Keratinocyte (primary cell): ENCODE measurements at regions not wholly inside any gene's neighbourhood (a gene's known extent, or its start where the extent isn't known, plus 50 kb on each side); places are given as distances from the start of the nearest gene placed in this dataset.

Experiments
- DNase-seq: peaks from one replicate; pipeline ENCODE4 v3.0.0-alpha.2; 2011; ENCODE audit warnings: low read depth, missing footprints, low spot score
- FAIRE-seq: peaks from 2 replicates; lab custom pipeline; 2011; peaks lifted over from hg19 to GRCh38; lab: Jason Lieb, UNC
- H2AFZ ChIP-seq: 2 replicates; pipeline ENCODE4 v1.6.0; 2012; ENCODE audit warnings: low read length, control low read depth, inconsistent platforms; ENCODE audit not compliant: control insufficient read depth
- H3K27ac ChIP-seq: 2 replicates; pipeline ENCODE4 v1.5.1; 2011; ENCODE audit warnings: low read length; ENCODE audit not compliant: control insufficient read depth, insufficient read depth
- H3K27me3 ChIP-seq: 3 replicates; pipeline ENCODE4 v1.6.0; 2011; ENCODE audit warnings: low read length; ENCODE audit not compliant: control insufficient read depth, insufficient read depth; ENCODE audit errors: extremely low read depth
- H3K36me3 ChIP-seq, 2 experiments: 2 replicates in 1 of 2; 3 replicates in 1 of 2; pipeline ENCODE4 v1.5.1; 2011; ENCODE audit warnings: low read length in 2 of 2, mild to moderate bottlenecking in 1 of 2; ENCODE audit not compliant: control insufficient read depth in 2 of 2, insufficient read depth in 2 of 2; ENCODE audit errors: extremely low read depth in 1 of 2
- H3K4me1 ChIP-seq: 3 replicates; pipeline ENCODE4 v1.5.1; 2011; ENCODE audit warnings: low read length; ENCODE audit not compliant: control insufficient read depth, insufficient read depth; ENCODE audit errors: extremely low read depth
- H3K4me2 ChIP-seq: 3 replicates; pipeline ENCODE4 v1.6.0; 2011; ENCODE audit warnings: low read depth, low read length; ENCODE audit not compliant: control insufficient read depth, insufficient read depth; ENCODE audit errors: extremely low read depth
- H3K4me3 ChIP-seq, 3 experiments: fragments of 200-600 bp in 1 of 3; sonication (generic) in 1 of 3; 2 replicates in 2 of 3; 3 replicates in 1 of 3; pipeline ENCODE4 v1.5.1; 2011 to 2016; ENCODE audit warnings: low read length in 3 of 3, mild to moderate bottlenecking in 3 of 3, control low read depth in 2 of 3, inconsistent platforms in 1 of 3, low read depth in 1 of 3, mixed read lengths in 1 of 3, mixed run types in 1 of 3, moderate library complexity in 1 of 3; ENCODE audit not compliant: control insufficient read depth in 2 of 3, insufficient read depth in 2 of 3; ENCODE audit errors: extremely low read depth in 1 of 3
- H3K79me2 ChIP-seq: 2 replicates; pipeline ENCODE4 v1.6.0; 2012; ENCODE audit warnings: low read length; ENCODE audit not compliant: control insufficient read depth, insufficient read depth
- H3K9ac ChIP-seq: 3 replicates; pipeline ENCODE4 v1.6.0; 2011; ENCODE audit warnings: low read length; ENCODE audit not compliant: control insufficient read depth, insufficient read depth; ENCODE audit errors: extremely low read depth
- H3K9me1 ChIP-seq: 3 replicates; pipeline ENCODE4 v1.6.0; 2011; ENCODE audit warnings: low read length; ENCODE audit not compliant: control insufficient read depth, insufficient read depth; ENCODE audit errors: extremely low read depth
- H3K9me3 ChIP-seq: 2 replicates; pipeline ENCODE4 v1.5.1; 2012; ENCODE audit warnings: low read depth, low read length; ENCODE audit not compliant: control insufficient read depth
- H4K20me1 ChIP-seq: 3 replicates; pipeline ENCODE4 v1.6.0; 2011; ENCODE audit warnings: low read length; ENCODE audit not compliant: control insufficient read depth, insufficient read depth; ENCODE audit errors: extremely low read depth
- EZH2 ChIP-seq: IDR thresholded peaks from one replicate; pipeline ENCODE4 v1.6.1; 2012; ENCODE audit warnings: inconsistent platforms, mild to moderate bottlenecking, low read length, moderate library complexity
- dilution Hi-C: fragments of 300-500 bp; cut with MboI; formaldehyde crosslinking; loops from one replicate; pipeline ENCODE4 v1.7.0; 2020; ENCODE audit warnings: low sequenced_read_pairs; ENCODE audit not compliant: extremely low pct_ligation_motif_present
- TF ChIP-seq, protein P1 (sequence below), 3 experiments: IDR thresholded peaks in 1 of 3; conservative IDR thresholded peaks in 1 of 3; optimal IDR thresholded peaks in 1 of 3; 2 replicates in 2 of 3; 3 replicates in 1 of 3; pipeline versions ENCODE3 to v1.5.1; 2011; ENCODE audit warnings: low read length in 3 of 3, mild to moderate bottlenecking in 3 of 3, moderate library complexity in 2 of 3, control low read depth in 1 of 3, inconsistent platforms in 1 of 3; ENCODE audit not compliant: insufficient read depth in 2 of 3; ENCODE audit errors: extremely low read depth in 1 of 3

DNA sequence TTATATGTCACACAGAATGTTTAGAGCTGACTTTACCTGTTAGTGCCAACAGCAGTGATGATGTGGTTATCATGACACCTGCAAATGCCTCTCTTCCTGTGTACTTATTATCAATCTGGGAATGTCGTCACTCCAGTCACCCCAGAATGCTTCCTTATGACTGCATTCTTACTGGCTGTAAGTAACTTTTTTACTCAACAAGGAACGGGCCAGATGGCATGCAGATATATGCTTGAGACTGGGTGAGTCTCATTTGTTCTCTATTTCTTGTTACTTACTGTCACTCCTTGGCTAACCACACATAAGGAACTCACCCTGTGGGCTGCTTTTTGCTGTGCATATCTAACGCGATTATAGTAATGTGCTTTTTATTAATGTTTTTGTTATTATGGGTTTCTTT lies 385.5 kb upstream of the MEF2C start:
- no peaks in the 10 kb centered on the region for H3K79me2 ChIP-seq
- no peaks in the 10 kb centered on the region for H4K20me1 ChIP-seq
- H3K27ac ChIP-seq = no peak overlapping the region
- H3K27me3 ChIP-seq = no peaks in the 10 kb centered on the region
- H3K36me3 ChIP-seq = no peaks in the 10 kb centered on the region
- H2AFZ ChIP-seq = no peak overlapping the region
- DNase-seq = no peak
- peaks cover 7% of the 10 kb centered on the region for H3K4me1 ChIP-seq
- H3K4me2 ChIP-seq = no peak overlapping the region
- H3K9ac ChIP-seq = no peak overlapping the region
- H3K9me3 ChIP-seq = no peaks in the 10 kb centered on the region
- no peak for FAIRE-seq
- H3K9me1 ChIP-seq = no peaks in the 10 kb centered on the region
- TF ChIP-seq, protein P1, sequence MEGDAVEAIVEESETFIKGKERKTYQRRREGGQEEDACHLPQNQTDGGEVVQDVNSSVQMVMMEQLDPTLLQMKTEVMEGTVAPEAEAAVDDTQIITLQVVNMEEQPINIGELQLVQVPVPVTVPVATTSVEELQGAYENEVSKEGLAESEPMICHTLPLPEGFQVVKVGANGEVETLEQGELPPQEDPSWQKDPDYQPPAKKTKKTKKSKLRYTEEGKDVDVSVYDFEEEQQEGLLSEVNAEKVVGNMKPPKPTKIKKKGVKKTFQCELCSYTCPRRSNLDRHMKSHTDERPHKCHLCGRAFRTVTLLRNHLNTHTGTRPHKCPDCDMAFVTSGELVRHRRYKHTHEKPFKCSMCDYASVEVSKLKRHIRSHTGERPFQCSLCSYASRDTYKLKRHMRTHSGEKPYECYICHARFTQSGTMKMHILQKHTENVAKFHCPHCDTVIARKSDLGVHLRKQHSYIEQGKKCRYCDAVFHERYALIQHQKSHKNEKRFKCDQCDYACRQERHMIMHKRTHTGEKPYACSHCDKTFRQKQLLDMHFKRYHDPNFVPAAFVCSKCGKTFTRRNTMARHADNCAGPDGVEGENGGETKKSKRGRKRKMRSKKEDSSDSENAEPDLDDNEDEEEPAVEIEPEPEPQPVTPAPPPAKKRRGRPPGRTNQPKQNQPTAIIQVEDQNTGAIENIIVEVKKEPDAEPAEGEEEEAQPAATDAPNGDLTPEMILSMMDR (optimal IDR thresholded peaks at IDR 0.05 in 1 of 3, IDR thresholded peaks at IDR 0.05 in 1 of 3, conservative IDR thresholded peaks at IDR 0.05 in 1 of 3; ENCODE audit: extremely low read depth in 1 of 3, insufficient read depth in 2 of 3, low read length in 3 of 3) = no peak
- TF ChIP-seq EZH2 = no peak
- dilution Hi-C loops = no loop called here
- no peak overlapping the region for H3K4me3 ChIP-seq

DNA sequence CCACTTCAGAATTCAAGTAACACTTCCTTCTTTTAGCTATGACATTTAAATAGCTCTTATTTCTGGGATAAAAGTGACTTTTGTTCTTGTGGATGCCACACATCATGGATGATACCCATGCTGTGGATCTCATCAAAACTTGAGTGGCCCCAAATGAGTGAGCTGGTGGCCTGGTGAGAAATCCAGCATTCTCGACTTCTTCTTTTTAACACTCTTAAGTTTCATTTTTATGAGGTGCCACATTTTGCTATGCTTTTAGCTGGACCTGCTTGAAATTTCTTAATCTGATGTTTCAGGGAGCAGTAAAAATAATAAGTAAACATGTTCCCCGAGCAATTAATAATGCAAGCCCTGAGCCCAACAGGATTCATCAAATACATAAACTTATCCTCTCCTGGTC lies 384.8 kb upstream of the MEF2C start:
- Histone ChIP-seq H3K9me3 (no peaks in the 10 kb centered on the region), H2AFZ (no peak overlapping the region), H3K79me2 (no peaks in the 10 kb centered on the region), H3K4me1 (peaks cover 7% of the 10 kb centered on the region), H3K9me1 (no peaks in the 10 kb centered on the region), H3K4me3 (no peak overlapping the region), H3K27me3 (no peaks in the 10 kb centered on the region), H3K36me3 (no peaks in the 10 kb centered on the region), H3K9ac (no peak overlapping the region), H4K20me1 (no peaks in the 10 kb centered on the region), H3K4me2 (no peak overlapping the region), H3K27ac (no peak overlapping the region)
- DNase-seq (no peak), FAIRE-seq (no peak)
- dilution Hi-C loops = no loop called here
- TF ChIP-seq, protein P1 (optimal IDR thresholded peaks at IDR 0.05 in 1 of 3, IDR thresholded peaks at IDR 0.05 in 1 of 3, conservative IDR thresholded peaks at IDR 0.05 in 1 of 3; ENCODE audit: extremely low read depth in 1 of 3, insufficient read depth in 2 of 3, low read length in 3 of 3) = no peak
- no peak for TF ChIP-seq EZH2
